ENCODE measurements at regions not wholly inside any gene's neighbourhood (a gene's known extent, or its start where the extent isn't known, plus 50 kb on each side); places are given as distances from the start of the nearest gene placed in this dataset.
A peak's percentile ranks its signal among the peaks of the same experiment; 100 is the strongest.

- H3K27me3 ChIP-seq: peaks cover 0 to 7% of the 10 kb centered on the region in 2 donors
- no peaks in the 10 kb centered on the region for H3K36me3 ChIP-seq
- peaks cover 0 to 5% (median 0%) of the 10 kb centered on the region in 3 donors for H3K9me3 ChIP-seq
- intact Hi-C loops (cut with DNase I; ENCODE audit: low total_unique reads): no loop called here
- DNase-seq: no peak
- H3K4me1 ChIP-seq: no peaks in the 10 kb centered on the region
- no peak for TF ChIP-seq CTCF (IDR thresholded peaks at IDR 0.05)
- H3K4me3 ChIP-seq: no peak overlapping the region
- H3K27ac ChIP-seq: no peak overlapping the region
Measured at GRCh38 chr14:106879241-106879640, 1352.9 kb downstream of the TMEM121 start.

- peak in 1 of 2 donors; percentile 67 for DNase-seq
Measured at GRCh38 chr14:106883218-106883692, 1356.9 kb downstream of the TMEM121 start.

More at GRCh38 chr14:106883218-106883692, 1356.9 kb downstream of the TMEM121 start:
- Histone ChIP-seq H3K4me3 (no peak overlapping the region), H3K27me3 (no peaks in the 10 kb centered on the region), H3K4me1 (no peaks in the 10 kb centered on the region), H3K36me3 (no peaks in the 10 kb centered on the region), H3K27ac (no peak overlapping the region), H3K9me3 (peaks cover 0 to 5% (median 0%) of the 10 kb centered on the region in 3 donors)
- TF ChIP-seq CTCF (IDR thresholded peaks at IDR 0.05): peak; percentile 30 to 41
- intact Hi-C loops (cut with DNase I; ENCODE audit: low total_unique reads): no loop called here

Measured in tibial artery (tissue), 4 donors.